NB4 (cell line): ENCODE measurements at regions not wholly inside any gene's neighbourhood (a gene's known extent, or its start where the extent isn't known, plus 50 kb on each side); places are given as distances from the start of the nearest gene placed in this dataset.

Source experiments
- TF ChIP-seq, protein P1 (sequence below): IDR thresholded peaks from one replicate; pipeline ENCODE4 v1.5.1; 2012; ENCODE audit warnings: low read depth, low read length
- TF ChIP-seq, protein P2 (sequence below): IDR thresholded peaks from 2 replicates; pipeline ENCODE4 v1.6.1; 2011; ENCODE audit warnings: low read depth, low read length

DNA sequence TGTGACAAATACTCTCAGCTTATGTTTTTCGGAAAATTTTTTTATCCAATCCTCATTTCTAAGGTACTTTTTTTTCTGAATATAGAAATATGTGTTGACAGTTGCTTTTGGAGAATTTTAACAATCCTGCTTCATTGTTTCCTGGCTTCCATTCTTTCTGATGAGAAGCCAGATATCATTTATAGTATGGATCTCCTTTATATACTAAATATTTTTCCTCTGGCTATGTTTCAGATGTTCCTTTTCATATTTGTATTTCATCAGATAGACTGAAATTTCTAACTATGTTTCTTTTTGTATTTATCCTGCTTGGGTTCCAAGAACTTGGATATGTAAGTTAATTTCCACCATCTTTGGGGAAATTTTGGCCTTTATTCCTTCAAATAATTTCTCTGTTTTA is 138.9 kb upstream of the CDH11 start:
- TF ChIP-seq, protein P1, sequence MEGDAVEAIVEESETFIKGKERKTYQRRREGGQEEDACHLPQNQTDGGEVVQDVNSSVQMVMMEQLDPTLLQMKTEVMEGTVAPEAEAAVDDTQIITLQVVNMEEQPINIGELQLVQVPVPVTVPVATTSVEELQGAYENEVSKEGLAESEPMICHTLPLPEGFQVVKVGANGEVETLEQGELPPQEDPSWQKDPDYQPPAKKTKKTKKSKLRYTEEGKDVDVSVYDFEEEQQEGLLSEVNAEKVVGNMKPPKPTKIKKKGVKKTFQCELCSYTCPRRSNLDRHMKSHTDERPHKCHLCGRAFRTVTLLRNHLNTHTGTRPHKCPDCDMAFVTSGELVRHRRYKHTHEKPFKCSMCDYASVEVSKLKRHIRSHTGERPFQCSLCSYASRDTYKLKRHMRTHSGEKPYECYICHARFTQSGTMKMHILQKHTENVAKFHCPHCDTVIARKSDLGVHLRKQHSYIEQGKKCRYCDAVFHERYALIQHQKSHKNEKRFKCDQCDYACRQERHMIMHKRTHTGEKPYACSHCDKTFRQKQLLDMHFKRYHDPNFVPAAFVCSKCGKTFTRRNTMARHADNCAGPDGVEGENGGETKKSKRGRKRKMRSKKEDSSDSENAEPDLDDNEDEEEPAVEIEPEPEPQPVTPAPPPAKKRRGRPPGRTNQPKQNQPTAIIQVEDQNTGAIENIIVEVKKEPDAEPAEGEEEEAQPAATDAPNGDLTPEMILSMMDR: no peak
- TF ChIP-seq, protein P2, sequence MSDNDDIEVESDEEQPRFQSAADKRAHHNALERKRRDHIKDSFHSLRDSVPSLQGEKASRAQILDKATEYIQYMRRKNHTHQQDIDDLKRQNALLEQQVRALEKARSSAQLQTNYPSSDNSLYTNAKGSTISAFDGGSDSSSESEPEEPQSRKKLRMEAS: no peak
